IPS-18a (cell line): ENCODE measurements at regions not wholly inside any gene's neighbourhood (a gene's known extent, or its start where the extent isn't known, plus 50 kb on each side); places are given as distances from the start of the nearest gene placed in this dataset.

Source experiments
- H3K27ac ChIP-seq: one replicate; pipeline ENCODE4 v1.5.1; 2013; ENCODE audit warnings: low read length
- H3K27me3 ChIP-seq: one replicate; pipeline ENCODE4 v1.6.1; 2013; ENCODE audit warnings: mild to moderate bottlenecking, low read length; ENCODE audit not compliant: control insufficient read depth, insufficient read depth
- H3K36me3 ChIP-seq: one replicate; pipeline ENCODE4 v1.6.1; 2013; ENCODE audit warnings: low read depth, low read length; ENCODE audit not compliant: control insufficient read depth
- H3K4me1 ChIP-seq: one replicate; pipeline ENCODE4 v1.6.1; 2013; ENCODE audit warnings: low read depth, low read length; ENCODE audit not compliant: control insufficient read depth
- H3K4me3 ChIP-seq: one replicate; pipeline ENCODE4 v1.5.1; 2013; ENCODE audit warnings: low read length
- H3K9ac ChIP-seq: one replicate; pipeline ENCODE4 v1.6.1; 2013; ENCODE audit warnings: mild to moderate bottlenecking, low read length, moderate library complexity
- H3K9me3 ChIP-seq: one replicate; pipeline ENCODE4 v1.6.1; 2013; ENCODE audit warnings: low read depth, low read length; ENCODE audit not compliant: control insufficient read depth

DNA sequence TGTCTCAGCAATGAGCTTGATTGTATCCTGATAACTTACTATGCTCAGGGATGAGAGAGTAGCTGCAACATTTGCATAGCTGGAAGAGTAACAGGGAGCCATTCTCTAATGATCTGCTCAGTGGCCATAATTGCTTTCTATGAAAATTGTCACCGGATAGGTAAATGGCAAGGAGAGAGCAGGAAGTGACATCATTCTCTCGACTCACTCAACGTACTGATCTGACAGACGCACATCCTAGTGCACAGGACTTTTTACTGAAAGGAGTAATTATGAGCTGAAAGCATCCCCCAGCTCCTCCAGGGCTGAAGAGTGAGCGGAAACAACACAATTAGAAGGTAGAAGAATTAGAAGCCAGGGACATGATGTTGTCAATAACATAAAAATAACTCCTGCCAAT lies 71.8 kb downstream of the IRX5 start:
- H3K9me3 ChIP-seq, result no peaks in the 10 kb centered on the region
- H3K27ac ChIP-seq, result no peak overlapping the region
- H3K36me3 ChIP-seq, result no peaks in the 10 kb centered on the region
- H3K4me1 ChIP-seq, result no peaks in the 10 kb centered on the region
- no peak overlapping the region for H3K4me3 ChIP-seq
- H3K27me3 ChIP-seq, result no peaks in the 10 kb centered on the region
- H3K9ac ChIP-seq, result no peak overlapping the region

DNA sequence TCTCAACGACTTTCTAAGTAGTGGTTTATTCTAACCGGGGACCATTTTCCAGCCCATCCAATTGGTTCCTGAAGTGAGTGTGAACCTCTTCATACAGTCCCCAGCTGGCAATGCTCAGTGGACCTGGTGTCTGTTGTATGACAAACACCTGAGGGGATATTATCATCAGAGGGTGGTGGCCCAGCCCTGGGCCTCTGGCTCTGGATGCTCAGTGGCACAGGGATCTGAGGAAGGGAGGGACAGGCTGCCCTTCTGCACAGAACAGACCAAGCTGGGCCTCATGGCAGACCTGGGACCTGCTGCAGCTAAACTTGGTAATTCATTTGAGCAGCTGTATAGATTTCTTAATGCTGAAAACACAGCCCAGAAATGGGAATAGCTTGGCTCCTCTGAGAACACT lies 72.6 kb downstream of the IRX5 start:
- Histone ChIP-seq H3K9me3 (no peaks in the 10 kb centered on the region), H3K36me3 (no peaks in the 10 kb centered on the region)

DNA sequence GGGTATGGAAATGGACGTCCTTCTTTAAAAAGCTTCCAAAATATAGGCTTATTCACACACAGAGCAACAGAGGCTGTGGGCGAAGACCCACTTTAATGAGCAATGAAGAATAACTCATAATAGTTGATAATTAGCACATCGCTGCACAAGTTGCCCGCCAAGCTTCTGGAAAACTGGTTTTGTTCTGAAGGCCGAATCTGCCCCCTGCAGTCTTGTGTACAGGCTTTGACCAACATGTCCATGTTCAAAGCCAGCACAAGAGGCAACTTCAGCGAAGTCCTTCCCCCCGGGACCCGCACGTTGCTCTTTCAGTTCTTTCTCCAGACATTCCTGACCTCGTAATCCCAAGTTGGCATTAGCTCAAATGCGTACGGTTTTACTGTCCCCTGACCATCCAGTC lies 73.3 kb downstream of the IRX5 start:
- no peak overlapping the region for H3K9ac ChIP-seq
- no peak overlapping the region for H3K27ac ChIP-seq
- H3K9me3 ChIP-seq, result no peaks in the 10 kb centered on the region

More for the DNA sequence above, 72.6 kb downstream of the IRX5 start:
- H3K4me3 ChIP-seq, result no peak overlapping the region
- no peaks in the 10 kb centered on the region for H3K27me3 ChIP-seq
- H3K9ac ChIP-seq, result no peak overlapping the region
- no peak overlapping the region for H3K27ac ChIP-seq
- no peaks in the 10 kb centered on the region for H3K4me1 ChIP-seq

DNA sequence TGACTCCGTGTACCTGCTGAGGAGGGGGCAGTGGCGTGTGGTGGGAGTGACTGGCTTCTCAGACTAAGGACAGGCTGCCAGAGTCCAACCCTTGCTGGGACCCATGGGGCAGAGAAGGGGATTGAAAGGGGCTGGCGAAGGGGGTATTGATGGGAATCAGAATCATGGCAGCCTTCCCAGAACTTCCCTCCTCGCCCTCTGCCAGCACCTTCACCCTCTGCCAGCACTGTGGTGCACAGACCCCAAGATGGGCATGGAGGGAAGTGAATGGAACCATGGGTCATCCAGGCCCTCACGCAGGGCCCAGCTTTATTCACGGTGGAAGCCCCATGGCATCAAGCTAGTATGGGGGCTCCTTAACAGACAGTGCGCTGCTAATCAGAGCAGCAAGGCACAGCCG lies 76.8 kb downstream of the IRX5 start:
- Histone ChIP-seq H3K27ac (no peak overlapping the region), H3K4me3 (no peak overlapping the region), H3K27me3 (no peaks in the 10 kb centered on the region), H3K4me1 (no peaks in the 10 kb centered on the region), H3K36me3 (no peaks in the 10 kb centered on the region), H3K9ac (no peak overlapping the region), H3K9me3 (no peaks in the 10 kb centered on the region)

More for the DNA sequence above, 73.3 kb downstream of the IRX5 start:
- no peaks in the 10 kb centered on the region for H3K4me1 ChIP-seq
- no peak overlapping the region for H3K4me3 ChIP-seq
- H3K36me3 ChIP-seq, result no peaks in the 10 kb centered on the region
- H3K27me3 ChIP-seq, result no peaks in the 10 kb centered on the region

DNA sequence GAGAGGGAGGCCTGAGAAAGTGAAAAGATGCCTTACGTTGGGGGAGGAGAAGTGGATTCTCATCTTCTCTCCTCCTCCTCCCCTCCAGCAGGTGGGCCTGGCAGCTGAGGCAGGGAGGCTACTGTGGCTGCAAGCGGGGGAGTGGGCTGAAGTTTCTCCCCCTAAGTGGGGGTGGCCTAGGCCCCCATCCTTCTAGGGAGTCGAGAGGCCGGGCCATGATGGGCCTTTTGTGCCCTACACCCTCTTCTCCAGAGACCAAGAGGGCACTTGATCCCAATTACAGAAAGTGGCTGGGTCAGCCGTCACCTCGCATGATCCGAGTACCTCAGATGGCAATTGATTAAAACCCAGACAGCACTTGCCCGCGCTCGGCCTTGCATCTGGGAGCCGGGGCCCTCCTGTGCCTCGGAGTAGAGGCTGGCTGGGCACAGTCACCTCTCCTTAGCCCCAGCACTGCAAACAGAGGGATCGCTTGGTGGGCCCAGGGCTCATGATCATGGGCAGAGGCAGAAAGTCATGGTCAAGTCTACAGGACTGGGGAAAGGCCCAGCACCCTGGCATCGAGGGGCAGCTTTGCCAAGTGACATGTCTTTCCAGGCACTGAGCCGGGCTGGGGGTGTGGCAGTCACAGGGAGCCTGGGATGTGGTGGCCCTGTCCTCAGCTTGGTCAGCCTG lies 78.3 kb downstream of the IRX5 start:
- no peaks in the 10 kb centered on the region for H3K27me3 ChIP-seq
- H3K4me3 ChIP-seq, result no peak overlapping the region
- no peaks in the 10 kb centered on the region for H3K4me1 ChIP-seq
- H3K36me3 ChIP-seq, result no peaks in the 10 kb centered on the region
- no peak overlapping the region for H3K27ac ChIP-seq
- no peaks in the 10 kb centered on the region for H3K9me3 ChIP-seq
- no peak overlapping the region for H3K9ac ChIP-seq

DNA sequence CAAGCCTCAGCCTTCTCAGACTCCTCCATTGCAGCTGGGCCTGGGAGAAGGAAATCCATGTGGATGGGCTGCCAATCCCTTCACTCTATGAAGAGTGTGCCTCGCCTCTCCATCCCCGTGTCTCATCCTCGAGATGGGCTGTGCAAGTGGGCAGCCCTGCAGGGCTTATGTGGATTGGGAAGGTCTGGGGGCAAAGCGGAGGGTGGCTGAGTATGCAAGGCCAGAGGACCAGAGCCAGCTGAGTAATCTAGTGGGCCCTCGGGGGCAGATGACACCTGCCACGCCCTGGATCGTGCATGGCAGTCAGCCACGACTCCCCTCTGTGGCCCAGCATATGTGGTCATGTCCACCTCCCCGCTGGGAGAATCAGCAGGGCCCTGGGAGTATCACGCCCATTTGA lies 78.9 kb downstream of the IRX5 start:
- Histone ChIP-seq H3K27ac (no peak overlapping the region), H3K4me1 (no peaks in the 10 kb centered on the region), H3K4me3 (no peak overlapping the region), H3K9me3 (no peaks in the 10 kb centered on the region), H3K27me3 (no peaks in the 10 kb centered on the region), H3K36me3 (no peaks in the 10 kb centered on the region), H3K9ac (no peak overlapping the region)

DNA sequence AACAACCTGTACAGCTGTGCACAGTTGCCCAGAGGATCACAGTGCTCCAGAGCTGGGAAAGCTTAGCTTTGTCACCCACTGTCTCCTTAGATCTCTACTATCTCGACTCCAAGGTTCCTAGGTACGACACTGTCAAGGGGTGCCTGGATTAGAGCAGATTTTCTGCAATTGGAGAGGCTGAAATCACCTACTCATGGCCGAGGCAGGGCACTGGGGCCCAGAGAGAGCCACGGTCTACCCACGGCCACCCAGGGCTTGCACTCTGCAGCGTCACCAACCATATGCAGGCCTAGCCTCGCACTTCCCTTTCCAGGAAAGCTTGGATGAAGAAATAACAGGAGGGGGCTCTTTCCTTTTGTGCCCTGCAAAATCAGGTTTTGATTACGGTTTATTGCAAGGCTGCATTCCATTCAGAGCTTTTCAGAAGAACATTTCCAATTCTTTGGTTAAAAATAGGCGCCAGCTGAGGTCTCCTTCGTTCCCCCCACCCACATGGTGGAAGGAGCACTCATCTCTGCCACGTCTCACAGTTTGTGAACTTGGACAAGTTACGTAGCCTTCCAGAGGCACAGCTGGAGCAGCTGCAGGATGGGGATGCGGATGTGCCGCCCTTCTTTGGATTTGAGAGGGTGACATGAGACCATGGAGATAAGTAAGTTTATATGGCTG lies 80.0 kb downstream of the IRX5 start:
- Histone ChIP-seq H3K4me1 (no peaks in the 10 kb centered on the region), H3K27ac (no peak overlapping the region), H3K36me3 (no peaks in the 10 kb centered on the region), H3K9me3 (no peaks in the 10 kb centered on the region), H3K4me3 (no peak overlapping the region), H3K9ac (no peak overlapping the region), H3K27me3 (no peaks in the 10 kb centered on the region)

DNA sequence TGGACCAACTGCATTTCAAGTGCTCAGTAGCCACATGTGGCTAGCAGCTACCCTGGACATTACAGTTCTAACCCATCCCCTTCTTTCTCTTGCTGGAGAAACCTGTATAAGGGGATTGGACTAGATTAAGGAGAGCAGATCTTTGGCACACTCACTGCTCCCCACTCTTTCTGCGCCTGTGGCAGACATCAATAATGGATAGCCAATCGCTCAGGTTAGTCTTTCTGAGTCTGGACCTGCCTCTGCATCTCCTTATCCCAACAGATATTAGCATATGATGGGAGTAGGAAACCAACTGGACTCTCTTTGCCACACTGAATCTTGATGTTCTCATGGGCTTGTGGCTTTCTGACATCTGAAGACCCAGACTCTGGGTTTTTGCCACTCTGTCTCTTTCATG lies 81.7 kb downstream of the IRX5 start:
- Histone ChIP-seq H3K9me3 (no peaks in the 10 kb centered on the region), H3K4me3 (no peak overlapping the region), H3K27ac (no peak overlapping the region), H3K27me3 (no peaks in the 10 kb centered on the region), H3K36me3 (no peaks in the 10 kb centered on the region), H3K4me1 (no peaks in the 10 kb centered on the region), H3K9ac (no peak overlapping the region)

DNA sequence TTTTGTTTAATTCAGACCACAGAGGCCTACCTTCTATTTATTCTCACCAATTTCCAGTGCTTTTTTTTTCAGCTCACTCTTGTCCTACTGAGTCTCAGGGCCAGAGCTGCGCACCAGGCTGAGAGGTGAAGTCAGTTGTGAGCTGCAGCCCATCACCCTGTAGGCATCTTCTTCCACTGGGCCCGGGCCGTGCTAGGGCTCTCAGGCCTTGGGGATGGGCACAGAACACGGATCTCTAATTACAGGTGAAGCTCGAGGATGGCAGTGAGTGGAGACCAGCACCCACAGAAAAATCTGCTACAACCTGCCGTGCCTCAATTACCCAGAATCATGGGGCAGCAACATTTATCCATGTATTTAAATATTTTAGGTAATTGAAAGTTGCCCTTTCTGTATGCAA lies 82.1 kb downstream of the IRX5 start:
- Histone ChIP-seq H3K27ac (no peak overlapping the region), H3K9me3 (no peaks in the 10 kb centered on the region), H3K4me1 (no peaks in the 10 kb centered on the region), H3K27me3 (no peaks in the 10 kb centered on the region), H3K36me3 (no peaks in the 10 kb centered on the region), H3K9ac (no peak overlapping the region), H3K4me3 (no peak overlapping the region)

DNA sequence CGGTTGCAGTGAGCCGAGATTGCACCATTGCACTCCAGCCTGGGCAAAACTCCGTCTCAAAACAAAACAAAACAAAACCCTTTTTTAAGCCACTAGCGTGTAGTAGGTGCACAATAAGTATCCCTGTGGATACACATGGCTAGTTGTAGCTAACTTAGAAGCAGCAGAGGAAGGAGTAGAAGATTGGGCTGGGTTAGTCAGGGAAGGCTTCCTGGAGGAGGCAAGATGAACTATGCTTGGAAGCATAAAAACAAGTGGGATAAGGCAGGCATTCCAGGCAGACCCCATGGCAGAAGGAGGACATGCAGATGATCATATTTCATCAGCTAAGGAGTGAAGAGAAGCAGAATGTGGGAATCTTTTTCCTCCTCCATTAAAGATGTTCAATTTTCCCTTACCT lies 83.4 kb downstream of the IRX5 start:
- no peaks in the 10 kb centered on the region for H3K36me3 ChIP-seq
- H3K27ac ChIP-seq, result no peak overlapping the region
- H3K9ac ChIP-seq, result no peak overlapping the region
- no peaks in the 10 kb centered on the region for H3K27me3 ChIP-seq
- H3K9me3 ChIP-seq, result no peaks in the 10 kb centered on the region
- no peaks in the 10 kb centered on the region for H3K4me1 ChIP-seq
- no peak overlapping the region for H3K4me3 ChIP-seq

DNA sequence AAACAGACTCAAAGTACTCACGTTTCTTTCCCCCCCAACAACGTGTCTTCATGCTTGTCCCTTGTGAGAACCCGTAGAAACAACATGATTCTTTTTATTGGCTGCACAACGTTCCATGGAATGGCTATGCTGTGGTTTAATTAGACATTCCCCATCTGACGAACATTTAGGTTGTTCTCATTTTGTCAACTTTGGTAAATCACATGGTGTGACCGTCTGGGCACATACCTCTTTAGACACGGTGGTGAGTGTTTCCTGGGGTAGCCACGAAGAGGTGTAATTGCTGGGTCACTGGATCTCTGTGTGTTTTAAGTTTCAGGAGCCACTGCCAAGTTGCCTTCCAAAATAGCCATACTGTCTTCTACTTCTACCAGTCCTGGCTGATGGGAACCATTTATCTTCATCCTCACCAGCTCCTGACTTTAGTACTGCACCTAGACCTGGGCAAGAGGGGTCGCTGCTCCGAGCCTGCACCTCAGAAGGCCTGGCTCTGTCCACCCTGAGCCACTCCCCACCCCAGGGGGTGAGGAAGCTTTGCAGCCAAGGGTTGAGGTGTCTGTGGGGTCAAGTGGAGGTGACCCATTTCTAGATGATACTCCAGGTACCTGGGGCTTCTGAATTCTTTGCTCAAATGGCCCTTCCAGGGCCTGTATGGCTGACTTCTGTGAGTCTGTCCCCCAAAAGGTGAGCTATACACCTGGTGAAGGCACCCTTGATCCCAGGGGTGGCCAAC lies 84.7 kb downstream of the IRX5 start:
- Histone ChIP-seq H3K4me3 (no peak overlapping the region), H3K4me1 (no peaks in the 10 kb centered on the region), H3K9me3 (no peaks in the 10 kb centered on the region), H3K27me3 (no peaks in the 10 kb centered on the region), H3K9ac (no peak overlapping the region), H3K27ac (no peak overlapping the region), H3K36me3 (no peaks in the 10 kb centered on the region)
